NT2/D1 (cell line): ENCODE measurements at regions not wholly inside any gene's neighbourhood (a gene's known extent, or its start where the extent isn't known, plus 50 kb on each side); places are given as distances from the start of the nearest gene placed in this dataset.

Experiments used
- SUZ12 ChIP-seq: IDR thresholded peaks from 2 replicates; pipeline ENCODE4 v1.6.1; 2011; ENCODE audit not compliant: insufficient read length, insufficient read depth; ENCODE audit errors: extremely low read depth
- YY1 ChIP-seq: IDR thresholded peaks from 2 replicates; pipeline ENCODE4 v1.6.1; 2011; ENCODE audit not compliant: insufficient read length, insufficient read depth
- ZNF274 ChIP-seq: IDR thresholded peaks from 2 replicates; pipeline ENCODE4 v1.6.1; 2011; ENCODE audit warnings: mild to moderate bottlenecking, low read depth, low read length

DNA sequence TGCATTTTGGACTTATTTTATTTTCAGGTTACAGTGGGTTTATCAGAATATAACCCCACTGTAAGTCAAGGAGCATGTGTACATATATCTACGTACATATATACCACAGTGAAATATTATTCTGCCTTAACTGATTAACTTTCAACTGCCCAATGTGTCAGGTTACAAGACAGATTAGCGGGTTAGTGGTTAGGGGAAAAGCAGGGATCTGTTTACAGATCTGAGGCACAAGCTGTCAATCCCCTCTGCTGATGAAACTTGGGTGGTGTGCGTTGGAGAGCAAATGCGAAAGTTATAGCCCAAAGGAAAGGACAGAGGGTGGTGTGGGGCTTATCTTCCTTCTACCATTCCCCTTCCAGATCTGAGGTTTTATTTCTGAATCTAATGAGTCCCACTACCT is 238.2 kb upstream of the KCNK2 start:
- TF ChIP-seq YY1 (no peak), ZNF274 (no peak), SUZ12 (no peak)
